Progenitor cell of endocrine pancreas (in vitro differentiated cells): ENCODE measurements at regions not wholly inside any gene's neighbourhood (a gene's known extent, or its start where the extent isn't known, plus 50 kb on each side); places are given as distances from the start of the nearest gene placed in this dataset.

ENCODE experiments used
- DNase-seq: peaks from one replicate; pipeline ENCODE4 v3.0.0; 2021; ENCODE audit warnings: low spot score; ENCODE audit not compliant: unreplicated experiment
- H3K27ac Mint-ChIP-seq: 2 replicates; pipeline ENCODE4 v1.8.0; 2021; ENCODE audit warnings: mild to moderate bottlenecking, moderate library complexity, mixed read lengths
- H3K27me3 Mint-ChIP-seq: 2 replicates; pipeline ENCODE4 v1.8.0; 2021; ENCODE audit warnings: mixed read lengths
- H3K36me3 Mint-ChIP-seq: 2 replicates; pipeline ENCODE4 v1.8.0; 2022; ENCODE audit warnings: mixed read lengths; ENCODE audit not compliant: insufficient read depth
- H3K4me1 Mint-ChIP-seq: 2 replicates; pipeline ENCODE4 v1.8.0; 2021; ENCODE audit warnings: low read depth, mixed read lengths
- H3K4me3 Mint-ChIP-seq: 2 replicates; pipeline ENCODE4 v1.8.0; 2021; ENCODE audit warnings: low read depth, mild to moderate bottlenecking, moderate library complexity, mixed read lengths
- H3K9me3 Mint-ChIP-seq: 2 replicates; pipeline ENCODE4 v1.8.0; 2021; ENCODE audit warnings: low read depth, mixed read lengths
- TF ChIP-seq, protein P1 (sequence below): fragments of 200-600 bp; sonication (generic); IDR thresholded peaks from one replicate; pipeline ENCODE4 v1.5.0; 2021; ENCODE audit warnings: antibody characterized with exemption, mild to moderate bottlenecking; ENCODE audit not compliant: unreplicated experiment

DNA sequence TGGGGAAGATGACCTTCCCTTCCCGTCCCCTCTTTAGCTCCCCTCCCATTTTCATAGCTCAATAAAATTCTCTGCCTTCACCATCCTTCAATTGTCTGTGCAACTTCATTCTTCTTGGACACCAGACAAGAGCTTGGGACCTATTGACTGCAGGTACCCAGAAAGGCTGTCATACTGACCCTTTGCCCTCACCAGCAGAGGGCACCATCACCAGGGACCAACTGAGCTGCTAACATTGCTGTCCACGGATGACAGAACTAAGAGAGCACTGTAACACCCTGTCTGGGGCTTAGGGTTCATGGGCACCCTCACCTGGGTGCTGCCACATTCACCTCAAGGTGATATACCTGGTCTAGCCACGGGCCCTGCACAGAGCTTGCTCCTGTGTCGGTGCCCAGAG lies 141.3 kb upstream of the VCX3B start:
- H3K4me3 Mint-ChIP-seq: no peak overlapping the region
- TF ChIP-seq, protein P1, sequence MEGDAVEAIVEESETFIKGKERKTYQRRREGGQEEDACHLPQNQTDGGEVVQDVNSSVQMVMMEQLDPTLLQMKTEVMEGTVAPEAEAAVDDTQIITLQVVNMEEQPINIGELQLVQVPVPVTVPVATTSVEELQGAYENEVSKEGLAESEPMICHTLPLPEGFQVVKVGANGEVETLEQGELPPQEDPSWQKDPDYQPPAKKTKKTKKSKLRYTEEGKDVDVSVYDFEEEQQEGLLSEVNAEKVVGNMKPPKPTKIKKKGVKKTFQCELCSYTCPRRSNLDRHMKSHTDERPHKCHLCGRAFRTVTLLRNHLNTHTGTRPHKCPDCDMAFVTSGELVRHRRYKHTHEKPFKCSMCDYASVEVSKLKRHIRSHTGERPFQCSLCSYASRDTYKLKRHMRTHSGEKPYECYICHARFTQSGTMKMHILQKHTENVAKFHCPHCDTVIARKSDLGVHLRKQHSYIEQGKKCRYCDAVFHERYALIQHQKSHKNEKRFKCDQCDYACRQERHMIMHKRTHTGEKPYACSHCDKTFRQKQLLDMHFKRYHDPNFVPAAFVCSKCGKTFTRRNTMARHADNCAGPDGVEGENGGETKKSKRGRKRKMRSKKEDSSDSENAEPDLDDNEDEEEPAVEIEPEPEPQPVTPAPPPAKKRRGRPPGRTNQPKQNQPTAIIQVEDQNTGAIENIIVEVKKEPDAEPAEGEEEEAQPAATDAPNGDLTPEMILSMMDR: no peak
- peaks cover 4% of the 10 kb centered on the region for H3K9me3 Mint-ChIP-seq
- H3K4me1 Mint-ChIP-seq: no peaks in the 10 kb centered on the region
- H3K27me3 Mint-ChIP-seq: no peaks in the 10 kb centered on the region
- H3K36me3 Mint-ChIP-seq: no peaks in the 10 kb centered on the region
- H3K27ac Mint-ChIP-seq: no peak overlapping the region
- no peak for DNase-seq

DNA sequence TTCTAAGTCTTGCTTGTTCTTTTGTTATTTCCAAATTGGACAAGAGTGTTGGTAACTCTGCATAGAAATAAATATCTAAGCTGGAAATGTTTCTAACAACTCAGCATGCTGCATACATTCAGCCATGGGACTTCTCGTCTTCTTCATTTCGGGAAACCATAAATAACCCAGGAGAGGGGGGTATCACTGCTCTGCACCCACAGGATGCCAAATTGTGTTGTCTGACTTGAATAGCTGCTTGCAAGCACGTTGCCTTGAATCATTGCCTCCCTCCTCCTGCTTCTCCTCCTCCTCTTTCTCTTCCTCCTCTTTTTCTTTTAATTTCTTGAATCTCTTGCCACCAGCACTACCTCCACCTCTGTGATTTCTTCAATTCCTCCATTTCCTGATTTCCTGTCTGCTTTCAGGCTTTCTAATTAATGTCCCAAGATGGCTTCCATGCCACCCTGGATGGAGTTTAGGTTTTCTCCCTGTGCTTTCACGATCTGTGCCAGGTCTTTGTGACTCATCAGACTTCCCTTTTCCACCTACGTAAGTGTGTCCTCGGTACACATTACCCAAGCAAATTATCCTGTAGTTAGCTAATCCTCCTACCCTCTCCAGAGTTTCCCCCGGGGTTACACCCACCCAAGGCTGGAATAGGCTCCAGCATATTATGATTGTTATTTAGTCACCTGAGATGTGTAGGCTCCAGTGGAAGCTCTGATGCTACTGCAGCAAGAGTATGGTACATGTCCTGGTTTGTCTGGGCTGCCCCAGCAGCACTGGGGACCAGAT lies 122.6 kb upstream of the VCX3B start:
- H3K4me1 Mint-ChIP-seq: no peaks in the 10 kb centered on the region
- no peaks in the 10 kb centered on the region for H3K27me3 Mint-ChIP-seq
- H3K4me3 Mint-ChIP-seq: no peak overlapping the region
- TF ChIP-seq, protein P1: no peak
- H3K9me3 Mint-ChIP-seq: no peaks in the 10 kb centered on the region
- DNase-seq: no peak
- H3K27ac Mint-ChIP-seq: no peak overlapping the region
- H3K36me3 Mint-ChIP-seq: no peaks in the 10 kb centered on the region

DNA sequence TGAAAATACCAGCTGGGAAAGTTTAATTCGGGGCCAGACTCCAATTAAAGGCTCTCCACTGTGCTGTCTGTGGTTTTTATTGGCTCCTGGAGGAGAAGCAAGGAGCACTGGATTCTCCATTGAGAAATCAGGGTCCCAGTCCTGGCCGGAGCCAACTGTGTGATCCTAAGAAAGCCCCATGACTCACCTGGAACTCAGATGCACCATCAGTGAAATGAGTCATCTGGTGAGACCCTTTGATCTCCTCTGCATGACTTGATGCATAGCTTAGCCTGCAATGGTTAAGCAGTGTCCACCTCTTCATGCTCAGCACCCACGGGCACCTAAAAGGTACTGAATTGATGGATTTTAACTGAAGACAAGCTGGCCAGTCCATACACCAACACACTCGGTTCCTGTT lies 119.2 kb upstream of the VCX3B start:
- TF ChIP-seq, protein P1: no peak
- no peaks in the 10 kb centered on the region for H3K36me3 Mint-ChIP-seq
- H3K4me3 Mint-ChIP-seq: no peak overlapping the region
- H3K9me3 Mint-ChIP-seq: no peaks in the 10 kb centered on the region
- no peaks in the 10 kb centered on the region for H3K27me3 Mint-ChIP-seq
- H3K27ac Mint-ChIP-seq: no peak overlapping the region
- H3K4me1 Mint-ChIP-seq: no peaks in the 10 kb centered on the region
- no peak for DNase-seq

DNA sequence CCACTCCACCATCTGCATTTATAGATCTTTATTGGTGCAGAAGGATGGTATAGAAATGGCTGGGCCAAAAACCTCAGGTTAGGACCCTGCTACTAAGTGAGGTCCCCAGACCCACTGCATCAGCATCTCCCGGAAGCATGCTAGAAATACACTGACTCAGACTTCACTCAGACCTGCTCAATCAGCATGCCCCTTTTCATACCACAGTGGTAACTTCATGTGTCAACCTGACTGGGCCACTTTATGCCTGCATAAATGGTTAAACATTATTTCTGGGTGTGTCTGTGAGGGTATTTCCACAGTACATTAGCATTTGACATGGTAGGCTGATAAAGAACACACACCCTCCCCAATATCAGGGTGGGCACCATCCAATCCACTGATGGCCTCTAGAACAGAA lies 118.6 kb upstream of the VCX3B start:
- TF ChIP-seq, protein P1: no peak
- no peak for DNase-seq
- Mint-ChIP-seq H3K4me3 (no peak overlapping the region), H3K4me1 (no peaks in the 10 kb centered on the region), H3K9me3 (no peaks in the 10 kb centered on the region), H3K27ac (no peak overlapping the region), H3K27me3 (no peaks in the 10 kb centered on the region), H3K36me3 (no peaks in the 10 kb centered on the region)

DNA sequence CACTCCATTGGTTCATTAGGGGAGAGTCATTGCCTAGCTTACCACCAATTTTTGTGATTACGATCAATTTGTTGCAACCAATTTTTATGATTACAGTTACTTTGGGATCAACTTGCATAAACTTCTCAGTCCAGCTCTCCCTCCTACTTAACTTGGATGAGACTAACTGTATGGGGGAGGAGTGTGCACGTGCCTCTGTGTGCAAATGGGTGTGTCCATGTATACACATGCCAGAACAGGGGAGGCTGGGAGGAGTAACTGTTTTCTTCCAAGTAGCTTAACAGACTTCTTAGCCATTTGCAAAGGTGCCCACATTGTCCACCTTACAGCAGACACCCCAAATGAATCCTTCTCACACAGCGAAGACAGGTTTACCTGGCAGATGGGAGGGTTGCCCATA lies 117.7 kb upstream of the VCX3B start:
- Mint-ChIP-seq H3K4me1 (no peaks in the 10 kb centered on the region), H3K9me3 (no peaks in the 10 kb centered on the region), H3K27ac (no peak overlapping the region), H3K4me3 (no peak overlapping the region), H3K27me3 (no peaks in the 10 kb centered on the region), H3K36me3 (no peaks in the 10 kb centered on the region)
- TF ChIP-seq, protein P1: no peak
- DNase-seq: no peak
